ENCODE measurements at regions not wholly inside any gene's neighbourhood (a gene's known extent, or its start where the extent isn't known, plus 50 kb on each side); places are given as distances from the start of the nearest gene placed in this dataset.

DNA sequence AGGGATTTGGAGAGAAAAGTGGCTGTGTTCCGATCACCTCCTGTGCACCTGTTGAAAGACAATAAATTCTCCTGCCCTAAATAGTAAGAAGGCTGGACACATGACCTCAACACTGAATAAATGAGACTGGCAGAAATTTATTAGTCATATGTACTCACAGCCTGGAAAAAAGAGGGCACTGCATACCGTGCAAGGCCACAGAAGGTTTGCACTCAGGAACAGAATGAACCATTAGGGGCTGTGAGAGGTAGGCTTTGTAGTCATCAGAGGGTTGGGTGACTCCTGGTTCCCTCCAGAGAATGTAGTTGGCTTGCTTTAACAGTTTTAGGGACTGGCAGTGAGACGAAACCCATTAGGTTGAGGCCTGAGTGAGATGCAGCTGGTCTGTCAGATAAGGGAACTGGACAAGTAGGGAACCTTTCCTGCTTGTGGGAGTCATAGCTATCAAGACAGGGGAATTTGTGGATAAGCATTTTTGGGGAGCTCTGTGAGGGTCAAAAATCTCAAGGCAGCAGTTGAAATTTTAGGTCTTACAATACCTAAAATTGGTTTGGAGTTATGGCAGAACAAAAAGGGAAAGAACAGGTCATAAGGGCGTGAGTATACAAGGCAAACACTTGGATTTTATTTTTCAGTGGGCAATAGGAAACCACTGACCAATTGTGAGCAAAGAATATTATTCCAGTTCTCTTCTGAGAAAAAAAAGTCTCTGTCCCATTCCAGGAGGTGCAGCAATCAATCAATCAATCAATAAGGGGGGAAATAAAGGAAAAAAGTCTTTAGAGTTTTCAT is 67.9 kb upstream of the BTN3A2 start:
- CTCF ChIA-PET = no interaction called here
- Histone ChIP-seq H2AFZ (ENCODE audit: low read depth) (no peak overlapping the region), H3K4me2 (peak overlapping the region; percentile 42; the same call in 1 of the 2 replicates), H4K20me1 (ENCODE audit: insufficient read depth) (no peaks in the 10 kb centered on the region), H3K9me2 (no peaks in the 10 kb centered on the region), H3K36me3 (replicated peaks in 1 of 2; ENCODE audit: control insufficient read depth in 1 of 2, insufficient read depth in 2 of 2, low read length in 1 of 2) (no peaks in the 10 kb centered on the region), H3K4me1 (ENCODE audit: control insufficient read depth in 1 of 2, insufficient read depth in 2 of 2, low read depth in 1 of 2, low read length in 1 of 2) (peaks cover 5 to 10% of the 10 kb centered on the region in 2 experiments; a peak in 3 of 4 replicates), H3K27ac (ENCODE audit: low read depth in 2 of 2, low read length in 1 of 2) (peak overlapping the region in 1 of 2 experiments; percentile 75; a peak in 2 of 4 replicates), H3K79me2 (ENCODE audit: insufficient read depth) (no peaks in the 10 kb centered on the region), H3F3A (replicated peaks; ENCODE audit: insufficient read depth) (peaks cover 20% of the 10 kb centered on the region), H3K9me3 (no peaks in the 10 kb centered on the region), H3K27me3 (ENCODE audit: insufficient read depth) (no peaks in the 10 kb centered on the region), H3K9ac (no peak overlapping the region; the same call in 1 of the 2 replicates), H3K4me3 (ENCODE audit: low read depth in 2 of 2, low read length in 1 of 2) (no peak overlapping the region)
- 83% methylated on average over 4 of the region's 4 CpGs for WGBS (ENCODE audit: low lambda C conversion rate)
- TF ChIP-seq PBX3 (IDR thresholded peaks at IDR 0.05) = peak; percentile 29; the same call in 1 of the 2 replicates
- TF ChIP-seq, protein P1, sequence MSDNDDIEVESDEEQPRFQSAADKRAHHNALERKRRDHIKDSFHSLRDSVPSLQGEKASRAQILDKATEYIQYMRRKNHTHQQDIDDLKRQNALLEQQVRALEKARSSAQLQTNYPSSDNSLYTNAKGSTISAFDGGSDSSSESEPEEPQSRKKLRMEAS (IDR thresholded peaks at IDR 0.05; ENCODE audit: low read depth) = no peak
- DNase-seq = no peak
- POLR2A ChIA-PET = no interaction called here

DNA sequence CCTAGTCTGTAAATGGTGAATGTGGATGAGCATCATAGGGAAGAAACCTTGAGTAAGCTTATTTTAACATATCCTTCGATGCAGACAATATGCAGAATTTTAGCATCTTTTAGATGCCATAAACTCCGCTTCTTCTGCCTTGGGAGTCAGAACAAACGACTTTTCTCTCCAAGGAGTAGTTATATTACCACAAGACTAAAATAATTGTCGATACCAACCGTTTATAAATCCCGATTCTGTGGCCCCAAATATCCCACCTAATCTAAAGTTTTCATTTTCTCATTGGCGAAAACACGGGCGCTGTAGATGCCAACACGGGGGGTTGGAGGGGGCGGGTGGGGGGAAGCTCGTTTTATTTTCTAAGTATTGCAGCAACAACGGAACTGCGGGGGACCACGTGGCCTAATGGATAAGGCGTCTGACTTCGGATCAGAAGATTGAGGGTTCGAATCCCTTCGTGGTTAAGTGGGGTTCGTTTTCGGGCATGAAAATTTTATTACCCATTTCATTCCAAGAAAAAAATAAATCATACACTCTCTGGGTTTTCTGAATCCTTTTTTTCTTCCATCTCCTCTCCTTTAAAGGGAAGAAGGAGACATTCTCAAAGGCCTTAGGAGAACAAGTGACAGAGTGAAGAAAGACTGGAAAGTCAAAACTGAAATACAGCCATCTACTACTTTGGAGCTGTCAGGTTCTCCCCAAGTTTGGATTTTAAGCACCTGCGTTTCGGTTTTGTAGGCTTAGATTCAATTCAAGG is 65.5 kb upstream of the BTN3A2 start:
- no peak overlapping the region for H2AFZ ChIP-seq (ENCODE audit: low read depth)
- no peak overlapping the region for H3K4me2 ChIP-seq
- no peaks in the 10 kb centered on the region for H3K9me3 ChIP-seq
- H3K79me2 ChIP-seq (ENCODE audit: insufficient read depth) = no peaks in the 10 kb centered on the region
- H3K4me3 ChIP-seq (ENCODE audit: low read depth in 2 of 2, low read length in 1 of 2) = no peak overlapping the region
- H3K27me3 ChIP-seq (ENCODE audit: insufficient read depth) = no peaks in the 10 kb centered on the region
- H3K9me2 ChIP-seq = no peaks in the 10 kb centered on the region; the same call in 1 of the 2 replicates
- DNase-seq = no peak
- H4K20me1 ChIP-seq (ENCODE audit: insufficient read depth) = no peaks in the 10 kb centered on the region
- H3K4me1 ChIP-seq (ENCODE audit: control insufficient read depth in 1 of 2, insufficient read depth in 2 of 2, low read depth in 1 of 2, low read length in 1 of 2) = peaks cover 5 to 10% of the 10 kb centered on the region in 2 experiments; a peak in 3 of 4 replicates
- no peaks in the 10 kb centered on the region for H3K36me3 ChIP-seq (replicated peaks in 1 of 2; ENCODE audit: control insufficient read depth in 1 of 2, insufficient read depth in 2 of 2, low read length in 1 of 2)
- ChIA-PET CTCF (interaction anchor here (1.5 kb wide), 1 partner anchor 23 kb away, joined by 3 read pairs; no protein-coding TSS in a partner anchor), POLR2A (no interaction called here)
- WGBS (ENCODE audit: low lambda C conversion rate) = 86% methylated on average over 23 of the region's 23 CpGs
- no peak overlapping the region for H3K27ac ChIP-seq (ENCODE audit: low read depth in 2 of 2, low read length in 1 of 2)
- H3F3A ChIP-seq (replicated peaks; ENCODE audit: insufficient read depth) = peaks cover 20% of the 10 kb centered on the region
- no peak overlapping the region for H3K9ac ChIP-seq
- TF ChIP-seq RCOR1 (IDR thresholded peaks at IDR 0.05; ENCODE audit: low read length) = no peak
- no peak for TF ChIP-seq REST (IDR thresholded peaks at IDR 0.05; ENCODE audit: low read depth, low read length)
- no peak for TF ChIP-seq GATA2 (CRISPR knock-in tag; IDR thresholded peaks at IDR 0.05)
- no peak for TF ChIP-seq PBX3 (IDR thresholded peaks at IDR 0.05)
- no peak for TF ChIP-seq FOXJ3 (CRISPR knock-in tag; IDR thresholded peaks at IDR 0.05)
- TF ChIP-seq, protein P2, sequence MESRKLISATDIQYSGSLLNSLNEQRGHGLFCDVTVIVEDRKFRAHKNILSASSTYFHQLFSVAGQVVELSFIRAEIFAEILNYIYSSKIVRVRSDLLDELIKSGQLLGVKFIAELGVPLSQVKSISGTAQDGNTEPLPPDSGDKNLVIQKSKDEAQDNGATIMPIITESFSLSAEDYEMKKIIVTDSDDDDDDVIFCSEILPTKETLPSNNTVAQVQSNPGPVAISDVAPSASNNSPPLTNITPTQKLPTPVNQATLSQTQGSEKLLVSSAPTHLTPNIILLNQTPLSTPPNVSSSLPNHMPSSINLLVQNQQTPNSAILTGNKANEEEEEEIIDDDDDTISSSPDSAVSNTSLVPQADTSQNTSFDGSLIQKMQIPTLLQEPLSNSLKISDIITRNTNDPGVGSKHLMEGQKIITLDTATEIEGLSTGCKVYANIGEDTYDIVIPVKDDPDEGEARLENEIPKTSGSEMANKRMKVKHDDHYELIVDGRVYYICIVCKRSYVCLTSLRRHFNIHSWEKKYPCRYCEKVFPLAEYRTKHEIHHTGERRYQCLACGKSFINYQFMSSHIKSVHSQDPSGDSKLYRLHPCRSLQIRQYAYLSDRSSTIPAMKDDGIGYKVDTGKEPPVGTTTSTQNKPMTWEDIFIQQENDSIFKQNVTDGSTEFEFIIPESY (IDR thresholded peaks at IDR 0.05; ENCODE audit: borderline replicate concordance, low read depth) = no peak
- TF ChIP-seq EP300 (IDR thresholded peaks at IDR 0.05; ENCODE audit: borderline replicate concordance in 1 of 2, low read depth in 1 of 2, low read length in 1 of 2) = no peak
- no peak for TF ChIP-seq GABPA (IDR thresholded peaks at IDR 0.05; ENCODE audit: low read depth)
- no peak for TF ChIP-seq CHD2 (IDR thresholded peaks at IDR 0.05; ENCODE audit: low read length, partially characterized antibody)
- TF ChIP-seq MEF2A (IDR thresholded peaks at IDR 0.05; ENCODE audit: borderline replicate concordance, low read depth) = no peak
- no peak for TF ChIP-seq RFX5 (IDR thresholded peaks at IDR 0.05; ENCODE audit: low read length)
- TF ChIP-seq SIN3A (IDR thresholded peaks at IDR 0.05; ENCODE audit: borderline replicate concordance, low read depth, low read length) = no peak
- TF ChIP-seq JUND (IDR thresholded peaks at IDR 0.05) = no peak
- no peak for TF ChIP-seq TEAD4 (IDR thresholded peaks at IDR 0.05; ENCODE audit: borderline replicate concordance, insufficient read depth)
- no peak for TF ChIP-seq RAD21 (IDR thresholded peaks at IDR 0.05; ENCODE audit: low read length)
- no peak for TF ChIP-seq NFIC (IDR thresholded peaks at IDR 0.05; ENCODE audit: borderline replicate concordance)

Measured in SK-N-SH (cell line).